ENCODE measurements at regions not wholly inside any gene's neighbourhood (a gene's known extent, or its start where the extent isn't known, plus 50 kb on each side); places are given as distances from the start of the nearest gene placed in this dataset.

- no peak for DNase-seq (ENCODE audit: low read depth)
- H3K4me3 ChIP-seq (ENCODE audit: low read depth, low read length): no peak overlapping the region
- TF ChIP-seq CTCF (IDR thresholded peaks at IDR 0.05; ENCODE audit: low read depth, low read length) (no peak), MYC (IDR thresholded peaks at IDR 0.05; ENCODE audit: low read depth, low read length) (no peak), POLR2A (IDR thresholded peaks at IDR 0.05; ENCODE audit: extremely low read depth, insufficient read length) (no peak), MAX (IDR thresholded peaks at IDR 0.05; ENCODE audit: low read depth, low read length) (no peak)
Measured at GRCh38 chr3:35071772-35072171, 567.6 kb upstream of the ARPP21 start.

- DNase-seq (ENCODE audit: low read depth): no peak
- H3K4me3 ChIP-seq (ENCODE audit: low read depth, low read length): no peak overlapping the region
- TF ChIP-seq CTCF (IDR thresholded peaks at IDR 0.05; ENCODE audit: low read depth, low read length): no peak
- TF ChIP-seq MAX (IDR thresholded peaks at IDR 0.05; ENCODE audit: low read depth, low read length): no peak
- no peak for TF ChIP-seq MYC (IDR thresholded peaks at IDR 0.05; ENCODE audit: low read depth, low read length)
- TF ChIP-seq POLR2A (IDR thresholded peaks at IDR 0.05; ENCODE audit: extremely low read depth, insufficient read length): no peak
Measured at GRCh38 chr3:35078780-35079179, 560.5 kb upstream of the ARPP21 start.

- no peak for TF ChIP-seq MYC (IDR thresholded peaks at IDR 0.05; ENCODE audit: low read depth, low read length)
- TF ChIP-seq CTCF (IDR thresholded peaks at IDR 0.05; ENCODE audit: low read depth, low read length): no peak
- no peak for TF ChIP-seq POLR2A (IDR thresholded peaks at IDR 0.05; ENCODE audit: extremely low read depth, insufficient read length)
- no peak for TF ChIP-seq MAX (IDR thresholded peaks at IDR 0.05; ENCODE audit: low read depth, low read length)
- no peak for DNase-seq (ENCODE audit: low read depth)
- H3K4me3 ChIP-seq (ENCODE audit: low read depth, low read length): no peak overlapping the region
Measured at GRCh38 chr3:35079403-35079802, 559.9 kb upstream of the ARPP21 start.

- no peak for TF ChIP-seq POLR2A (IDR thresholded peaks at IDR 0.05; ENCODE audit: extremely low read depth, insufficient read length)
- TF ChIP-seq CTCF (IDR thresholded peaks at IDR 0.05; ENCODE audit: low read depth, low read length): no peak
- no peak overlapping the region for H3K4me3 ChIP-seq (ENCODE audit: low read depth, low read length)
- DNase-seq (ENCODE audit: low read depth): no peak
Measured at GRCh38 chr3:35081899-35082298, 557.4 kb upstream of the ARPP21 start.

GRCh38 chr3:35088943-35089342 is 550.4 kb upstream of the ARPP21 start:
- H3K4me3 ChIP-seq (ENCODE audit: low read depth, low read length): no peak overlapping the region
- DNase-seq (ENCODE audit: low read depth): no peak
- no peak for TF ChIP-seq POLR2A (IDR thresholded peaks at IDR 0.05; ENCODE audit: extremely low read depth, insufficient read length)
- TF ChIP-seq MAX (IDR thresholded peaks at IDR 0.05; ENCODE audit: low read depth, low read length): no peak
- no peak for TF ChIP-seq CTCF (IDR thresholded peaks at IDR 0.05; ENCODE audit: low read depth, low read length)
- no peak for TF ChIP-seq MYC (IDR thresholded peaks at IDR 0.05; ENCODE audit: low read depth, low read length)

- no peak overlapping the region for H3K4me3 ChIP-seq (ENCODE audit: low read depth, low read length)
- no peak for DNase-seq (ENCODE audit: low read depth)
- TF ChIP-seq POLR2A (IDR thresholded peaks at IDR 0.05; ENCODE audit: extremely low read depth, insufficient read length): no peak
- no peak for TF ChIP-seq MYC (IDR thresholded peaks at IDR 0.05; ENCODE audit: low read depth, low read length)
- no peak for TF ChIP-seq MAX (IDR thresholded peaks at IDR 0.05; ENCODE audit: low read depth, low read length)
- no peak for TF ChIP-seq CTCF (IDR thresholded peaks at IDR 0.05; ENCODE audit: low read depth, low read length)
Measured at GRCh38 chr3:35114686-35115085, 524.6 kb upstream of the ARPP21 start.
